Neural cell (in vitro differentiated cells): ENCODE measurements at regions not wholly inside any gene's neighbourhood (a gene's known extent, or its start where the extent isn't known, plus 50 kb on each side); places are given as distances from the start of the nearest gene placed in this dataset.

Experiments
- EP300 ChIP-seq: fragments of 450-650 bp; conservative IDR thresholded peaks from 2 replicates; pipeline ENCODE4 v1.6.1; 2014; ENCODE audit warnings: antibody characterized with exemption, mild to moderate bottlenecking, moderate library complexity; ENCODE audit not compliant: poor library complexity, severe bottlenecking
- EZH2 ChIP-seq: fragments of 200-600, 300-800 bp; shearing (Covaris generic), sonication (generic); IDR thresholded peaks from 2 replicates; pipeline ENCODE4 v1.6.1; 2014; ENCODE audit warnings: antibody characterized with exemption, low read length, borderline replicate concordance, mild to moderate bottlenecking; ENCODE audit not compliant: insufficient read depth, poor library complexity, severe bottlenecking
- MXI1 ChIP-seq: fragments of 450-650 bp; conservative IDR thresholded peaks from 2 replicates; pipeline ENCODE4 v1.6.1; 2014; ENCODE audit warnings: antibody characterized with exemption, mild to moderate bottlenecking; ENCODE audit not compliant: poor library complexity, severe bottlenecking
- POLR2AphosphoS5 ChIP-seq: IDR thresholded peaks from 2 replicates; pipeline ENCODE4 v1.6.1; 2012
- SMC3 ChIP-seq: fragments of 450-650 bp; conservative IDR thresholded peaks from 2 replicates; pipeline ENCODE4 v1.6.1; 2014; ENCODE audit warnings: antibody characterized with exemption, mild to moderate bottlenecking, moderate library complexity; ENCODE audit not compliant: poor library complexity
- TAF1 ChIP-seq: IDR thresholded peaks from 2 replicates; pipeline ENCODE4 v1.6.1; 2012; ENCODE audit warnings: low read depth
- TF ChIP-seq, protein P1 (sequence below): fragments of 450-650 bp; IDR thresholded peaks from 2 replicates; pipeline ENCODE4 v1.5.1; 2014; ENCODE audit warnings: antibody characterized with exemption, mild to moderate bottlenecking, moderate library complexity; ENCODE audit not compliant: poor library complexity, severe bottlenecking

DNA sequence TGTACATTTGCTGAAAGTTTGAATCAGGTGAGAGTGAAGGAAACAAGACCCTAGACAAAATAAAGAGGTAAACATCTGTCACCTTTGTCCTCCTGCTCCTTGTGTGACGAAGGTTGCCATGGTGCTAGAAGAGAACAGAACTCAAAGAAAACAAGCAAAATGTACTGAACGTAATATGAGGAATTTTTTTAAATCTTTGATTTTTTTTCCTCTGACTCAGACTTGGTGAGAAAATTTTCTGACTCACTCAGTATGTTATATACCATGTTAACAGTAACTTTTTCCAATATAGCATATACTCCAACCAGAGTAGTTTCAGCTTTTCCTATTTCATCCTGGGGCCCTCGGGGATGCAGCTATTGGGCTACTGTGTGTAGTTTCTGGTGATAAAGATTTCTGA, 2114.6 kb upstream of the PIK3C3 start:
- TF ChIP-seq, protein P1, sequence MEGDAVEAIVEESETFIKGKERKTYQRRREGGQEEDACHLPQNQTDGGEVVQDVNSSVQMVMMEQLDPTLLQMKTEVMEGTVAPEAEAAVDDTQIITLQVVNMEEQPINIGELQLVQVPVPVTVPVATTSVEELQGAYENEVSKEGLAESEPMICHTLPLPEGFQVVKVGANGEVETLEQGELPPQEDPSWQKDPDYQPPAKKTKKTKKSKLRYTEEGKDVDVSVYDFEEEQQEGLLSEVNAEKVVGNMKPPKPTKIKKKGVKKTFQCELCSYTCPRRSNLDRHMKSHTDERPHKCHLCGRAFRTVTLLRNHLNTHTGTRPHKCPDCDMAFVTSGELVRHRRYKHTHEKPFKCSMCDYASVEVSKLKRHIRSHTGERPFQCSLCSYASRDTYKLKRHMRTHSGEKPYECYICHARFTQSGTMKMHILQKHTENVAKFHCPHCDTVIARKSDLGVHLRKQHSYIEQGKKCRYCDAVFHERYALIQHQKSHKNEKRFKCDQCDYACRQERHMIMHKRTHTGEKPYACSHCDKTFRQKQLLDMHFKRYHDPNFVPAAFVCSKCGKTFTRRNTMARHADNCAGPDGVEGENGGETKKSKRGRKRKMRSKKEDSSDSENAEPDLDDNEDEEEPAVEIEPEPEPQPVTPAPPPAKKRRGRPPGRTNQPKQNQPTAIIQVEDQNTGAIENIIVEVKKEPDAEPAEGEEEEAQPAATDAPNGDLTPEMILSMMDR, result no peak
- TF ChIP-seq EP300 (no peak), SMC3 (no peak), POLR2AphosphoS5 (no peak), TAF1 (no peak), MXI1 (no peak), EZH2 (no peak)
